IMR-90 (cell line): ENCODE measurements at regions not wholly inside any gene's neighbourhood (a gene's known extent, or its start where the extent isn't known, plus 50 kb on each side); places are given as distances from the start of the nearest gene placed in this dataset.

Experiments
- ATAC-seq: fragments of 200-7000 bp; cut with Tn5 transposase; 2 replicates; pipeline ENCODE4 v1.9.1; 2020; ENCODE audit warnings: low read depth, mild to moderate bottlenecking, moderate library complexity
- BruUV-seq: library from RNA; stranded (reverse); fragments of 400-500 nt; replicated peaks from 2 replicates; lab custom pipeline; 2021; lab: Mats Ljungman, UMichigan
- CTCF ChIA-PET: fragments of 300-600 bp; formaldehyde crosslinking; extraction: SDS; loops from one replicate; lab custom pipeline; 2021; ENCODE audit warnings: antibody characterized with exemption; lab: Yijun Ruan, JAX
- POLR2A ChIA-PET: fragments of 300-600 bp; sonication (Branson Sonifier 250); formaldehyde crosslinking; loops from one replicate; lab custom pipeline; 2022; ENCODE audit warnings: antibody characterized with exemption; ENCODE audit not compliant: unreplicated experiment; lab: Charles Lee
- DNase-seq: peaks from one replicate; pipeline ENCODE4 v3.0.0; 2013
- H2AFZ ChIP-seq: replicated peaks from 2 replicates; pipeline ENCODE3; 2013; ENCODE audit warnings: low read length, mild to moderate bottlenecking; ENCODE audit not compliant: poor library complexity
- H2AK5ac ChIP-seq: 2 replicates; pipeline ENCODE4 v1.6.1; 2013; ENCODE audit warnings: low read depth, low read length, inconsistent platforms
- H2AK9ac ChIP-seq: replicated peaks from 2 replicates; pipeline ENCODE3; 2013; ENCODE audit warnings: mild to moderate bottlenecking, low read depth, low read length, moderate library complexity; ENCODE audit not compliant: poor library complexity
- H2BK120ac ChIP-seq: 2 replicates; pipeline ENCODE4 v1.6.1; 2013; ENCODE audit warnings: low read depth, low read length, inconsistent platforms
- H2BK15ac ChIP-seq: 3 replicates; pipeline ENCODE4 v1.6.1; 2013; ENCODE audit warnings: low read depth, low read length, inconsistent platforms
- H2BK20ac ChIP-seq: 2 replicates; pipeline ENCODE4 v1.6.1; 2013; ENCODE audit warnings: low read depth, mild to moderate bottlenecking, inconsistent platforms, low read length, moderate library complexity
- H2BK5ac ChIP-seq: 2 replicates; pipeline ENCODE4 v1.6.1; 2013; ENCODE audit warnings: mild to moderate bottlenecking, low read depth, low read length, inconsistent platforms; ENCODE audit not compliant: poor library complexity, severe bottlenecking
- H3K14ac ChIP-seq: replicated peaks from 2 replicates; pipeline ENCODE4 v1.6.1; 2013; ENCODE audit warnings: low read depth, low read length, inconsistent platforms
- H3K18ac ChIP-seq: 2 replicates; pipeline ENCODE4 v1.6.1; 2013; ENCODE audit warnings: low read depth, low read length, control low read depth
- H3K23ac ChIP-seq: 2 replicates; pipeline ENCODE4 v1.6.1; 2013; ENCODE audit warnings: low read depth, low read length, inconsistent platforms
- H3K27ac ChIP-seq: 2 replicates; pipeline ENCODE4 v1.5.1; 2013; ENCODE audit warnings: mild to moderate bottlenecking, control low read depth, low read length; ENCODE audit not compliant: insufficient read depth
- H3K27me3 ChIP-seq: 2 replicates; pipeline ENCODE4 v1.6.1; 2013; ENCODE audit warnings: low read length; ENCODE audit not compliant: control insufficient read depth, insufficient read depth
- H3K36me3 ChIP-seq: 2 replicates; pipeline ENCODE4 v1.6.1; 2013; ENCODE audit warnings: low read length, mixed read lengths; ENCODE audit not compliant: control insufficient read depth, insufficient read depth
- H3K4ac ChIP-seq: 2 replicates; pipeline ENCODE4 v1.6.1; 2013; ENCODE audit warnings: low read depth, low read length, inconsistent platforms
- H3K4me1 ChIP-seq: 2 replicates; pipeline ENCODE4 v1.6.1; 2013; ENCODE audit warnings: low read length, mixed read lengths; ENCODE audit not compliant: control insufficient read depth, insufficient read depth
- H3K4me2 ChIP-seq: 2 replicates; pipeline ENCODE4 v1.6.1; 2013; ENCODE audit warnings: low read depth, mild to moderate bottlenecking, control low read depth, low read length, moderate library complexity
- H3K4me3 ChIP-seq: 2 replicates; pipeline ENCODE4 v1.5.1; 2013; ENCODE audit warnings: low read depth, mild to moderate bottlenecking, control low read depth, low read length, moderate library complexity; ENCODE audit not compliant: insufficient read depth
- H3K56ac ChIP-seq: 2 replicates; pipeline ENCODE4 v1.6.1; 2013; ENCODE audit warnings: low read length, inconsistent platforms; ENCODE audit not compliant: insufficient read depth; ENCODE audit errors: extremely low read depth
- H3K79me1 ChIP-seq, 2 experiments: 2 replicates each; pipeline ENCODE4 v1.6.1; 2013; ENCODE audit warnings: low read length in 2 of 2, inconsistent platforms in 1 of 2, low read depth in 1 of 2
- H3K9ac ChIP-seq: 2 replicates; pipeline ENCODE4 v1.6.1; 2013; ENCODE audit warnings: low read depth, low read length, control low read depth
- H3K9me1 ChIP-seq: 2 replicates; pipeline ENCODE4 v1.6.1; 2013; ENCODE audit warnings: low read length, inconsistent platforms; ENCODE audit not compliant: insufficient read depth
- H3K9me3 ChIP-seq: 2 replicates; pipeline ENCODE4 v1.6.1; 2013; ENCODE audit warnings: low read length; ENCODE audit not compliant: control insufficient read depth, insufficient read depth
- H4K20me1 ChIP-seq: 2 replicates; pipeline ENCODE4 v1.6.1; 2013; ENCODE audit warnings: low read length, inconsistent platforms; ENCODE audit not compliant: insufficient read depth
- H4K5ac ChIP-seq: 2 replicates; pipeline ENCODE4 v1.6.1; 2013; ENCODE audit warnings: mild to moderate bottlenecking, low read depth, low read length, control low read depth
- H4K8ac ChIP-seq, 2 experiments: 2 replicates each; pipeline ENCODE4 v1.6.1; 2013; ENCODE audit warnings: low read depth in 2 of 2, low read length in 2 of 2, control low read depth in 1 of 2, inconsistent platforms in 1 of 2
- H4K91ac ChIP-seq: 2 replicates; pipeline ENCODE4 v1.6.1; 2013; ENCODE audit warnings: low read depth, low read length, inconsistent platforms; ENCODE audit not compliant: insufficient read depth
- NFE2L2 ChIP-seq: fragments of 150-350 bp; IDR thresholded peaks from 2 replicates; pipeline ENCODE4 v1.6.1; 2016; ENCODE audit warnings: low read depth, mild to moderate bottlenecking, low read length
- RAD21 ChIP-seq: IDR thresholded peaks from 2 replicates; pipeline ENCODE4 v1.6.1; 2012; ENCODE audit warnings: low read length, improper control_type of control experiment
- WGBS, 2 experiments: methylation state at CpG; one replicate each; pipeline versions ENCODE4 v1.1.5 to v1.1.7; 2013; ENCODE audit warnings: missing lambda C conversion rate in 2 of 2; ENCODE audit not compliant: insufficient read length in 1 of 2; ENCODE audit errors: extremely low coverage in 2 of 2; 5-methylcytosine and 5-hydroxymethylcytosine counted together
- dilution Hi-C: fragments of 300-500 bp; cut with HindIII; formaldehyde crosslinking; loops from one replicate; pipeline ENCODE4 v1.14.3; 2018; ENCODE audit warnings: low sequenced_read_pairs; ENCODE audit not compliant: unreplicated experiment
- in situ Hi-C: fragments of 300-500 bp; cut with MboI; formaldehyde crosslinking; loops from 3 replicates; pipeline ENCODE4 v1.14.3; 2019; ENCODE audit warnings: low sequenced_read_pairs, inconsistent platforms, mixed read lengths
- intact Hi-C: fragments of 100-400 bp; cut with micrococcal nuclease; formaldehyde crosslinking; loops from 2 replicates; pipeline ENCODE4 v1.10.0; 2022
- TF ChIP-seq, protein P1 (sequence below): conservative IDR thresholded peaks from 2 replicates; pipeline ENCODE4 v1.5.1; 2012; ENCODE audit warnings: mild to moderate bottlenecking, low read depth, low read length, improper control_type of control experiment

DNA sequence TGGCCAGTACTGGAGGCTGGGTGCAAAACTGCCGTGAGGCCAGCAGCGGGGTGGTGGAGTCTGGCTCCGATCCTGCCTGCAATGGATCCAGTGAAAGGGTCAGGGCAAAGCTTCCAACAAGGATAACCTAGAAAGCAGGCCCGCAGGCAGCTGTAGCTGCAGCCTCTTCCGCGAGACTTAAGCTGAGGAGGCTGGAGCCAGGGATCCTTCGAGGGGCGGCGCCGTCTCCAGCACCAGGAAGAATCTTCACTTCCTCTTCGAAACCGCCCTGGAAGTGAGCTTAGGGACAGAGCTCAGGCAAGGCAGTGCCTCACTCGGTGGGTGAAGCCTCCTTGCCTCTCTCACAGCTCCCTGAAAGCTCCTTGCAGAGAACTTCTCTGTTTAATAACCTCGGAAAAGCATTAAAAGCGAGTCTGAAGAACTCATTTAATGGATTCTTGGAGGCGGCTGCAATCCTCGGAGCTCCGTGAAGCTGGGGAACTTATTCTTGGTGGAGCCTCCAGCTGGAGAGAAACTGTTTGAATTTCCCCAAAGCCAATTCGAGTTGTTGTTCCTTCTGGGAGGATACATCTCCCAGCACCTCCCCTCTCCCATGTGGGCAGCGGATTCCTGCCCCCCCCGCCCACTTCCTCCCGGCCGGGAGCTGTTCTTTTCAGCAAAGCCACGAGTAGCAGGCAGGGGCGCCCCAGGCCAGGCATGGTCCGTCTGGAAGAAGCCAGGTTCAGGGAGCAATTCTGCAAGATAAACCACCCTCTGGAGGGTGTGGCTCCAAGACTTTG is 169.9 kb downstream of the CTTN start:
- H4K5ac ChIP-seq, result no peak overlapping the region; the same call in 1 of the 2 replicates
- no peaks in the 10 kb centered on the region for H3K9me1 ChIP-seq
- H3K4ac ChIP-seq, result no peak overlapping the region
- H3K56ac ChIP-seq, result no peak overlapping the region
- no peak overlapping the region for H2BK5ac ChIP-seq
- H3K14ac ChIP-seq, result 0 out of 2 replicates have a peak overlapping the region, but pooled peaks have one; percentile 48
- H2AK5ac ChIP-seq, result no peak overlapping the region
- ChIA-PET POLR2A (interaction anchor here (0.6 to 0.9 kb wide), 3 partner anchors 17 to 243 kb away, joined by 3 to 5 read pairs (median 3); no protein-coding TSS in a partner anchor), CTCF (interaction anchor here (0.6 to 1.4 kb wide), 12 partner anchors 11 to 188 kb away, joined by 3 to 7 read pairs (median 4); no protein-coding TSS in a partner anchor)
- TF ChIP-seq, protein P1, sequence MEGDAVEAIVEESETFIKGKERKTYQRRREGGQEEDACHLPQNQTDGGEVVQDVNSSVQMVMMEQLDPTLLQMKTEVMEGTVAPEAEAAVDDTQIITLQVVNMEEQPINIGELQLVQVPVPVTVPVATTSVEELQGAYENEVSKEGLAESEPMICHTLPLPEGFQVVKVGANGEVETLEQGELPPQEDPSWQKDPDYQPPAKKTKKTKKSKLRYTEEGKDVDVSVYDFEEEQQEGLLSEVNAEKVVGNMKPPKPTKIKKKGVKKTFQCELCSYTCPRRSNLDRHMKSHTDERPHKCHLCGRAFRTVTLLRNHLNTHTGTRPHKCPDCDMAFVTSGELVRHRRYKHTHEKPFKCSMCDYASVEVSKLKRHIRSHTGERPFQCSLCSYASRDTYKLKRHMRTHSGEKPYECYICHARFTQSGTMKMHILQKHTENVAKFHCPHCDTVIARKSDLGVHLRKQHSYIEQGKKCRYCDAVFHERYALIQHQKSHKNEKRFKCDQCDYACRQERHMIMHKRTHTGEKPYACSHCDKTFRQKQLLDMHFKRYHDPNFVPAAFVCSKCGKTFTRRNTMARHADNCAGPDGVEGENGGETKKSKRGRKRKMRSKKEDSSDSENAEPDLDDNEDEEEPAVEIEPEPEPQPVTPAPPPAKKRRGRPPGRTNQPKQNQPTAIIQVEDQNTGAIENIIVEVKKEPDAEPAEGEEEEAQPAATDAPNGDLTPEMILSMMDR, result no peak; the same call in 1 of the 2 replicates
- TF ChIP-seq NFE2L2 (no peak), RAD21 (peak; percentile 12; the same call in 1 of the 2 replicates)
- H2AK9ac ChIP-seq, result no peak overlapping the region
- no peaks in the 10 kb centered on the region for H3K79me1 ChIP-seq
- dilution Hi-C loops, result no loop called here
- H3K9ac ChIP-seq, result peak overlapping the region; percentile 44
- H2BK120ac ChIP-seq, result no peak overlapping the region
- peak overlapping the region; percentile 45 for H3K4me3 ChIP-seq
- H4K91ac ChIP-seq, result no peak overlapping the region; the same call in 1 of the 2 replicates
- no peak overlapping the region for H3K23ac ChIP-seq
- peak overlapping the region in 1 of 2 experiments; percentile 44; a peak in 1 of 4 replicates for H4K8ac ChIP-seq
- H3K36me3 ChIP-seq, result no peaks in the 10 kb centered on the region
- peak overlapping the region; percentile 8; the same call in 1 of the 2 replicates for H3K18ac ChIP-seq
- H3K27me3 ChIP-seq, result no peaks in the 10 kb centered on the region
- intact Hi-C loops, result no loop called here
- peak overlapping the region; percentile 22 for H3K27ac ChIP-seq
- no peak overlapping the region for H2BK15ac ChIP-seq
- H3K4me2 ChIP-seq, result peak overlapping the region; percentile 77
- no peaks in the 10 kb centered on the region for H3K9me3 ChIP-seq
- no peak overlapping the region for H2BK20ac ChIP-seq
- in situ Hi-C loops, result no loop called here
- no TSS peak for BruUV-seq
- 0% methylated on average over 2 of the region's 26 CpGs; no CpG with 5 or more reads in 1 of the 2 experiments for WGBS, 2 experiments
- peak; percentile 91 for ATAC-seq
- peak overlapping the region; percentile 74 for H2AFZ ChIP-seq
- peak; percentile 24 for DNase-seq
- no peaks in the 10 kb centered on the region; the same call in 1 of the 2 replicates for H4K20me1 ChIP-seq
- H3K4me1 ChIP-seq, result peaks cover 7% of the 10 kb centered on the region; the same call in 1 of the 2 replicates
